Activated CD4-positive, alpha-beta T cell treated with anti-CD3 and anti-CD28 coated beads, Interleukin-2, amount 50 U/mL, for 24 hours (primary cell): ENCODE measurements at regions not wholly inside any gene's neighbourhood (a gene's known extent, or its start where the extent isn't known, plus 50 kb on each side); places are given as distances from the start of the nearest gene placed in this dataset.
"Not testable (repeated sequence)": the region's sequence is repeated elsewhere in the genome, so short reads cannot be mapped to it uniquely, and the experiment has no call there.

Source experiments
- DNase-seq, 2 donors: peaks; one replicate each; pipeline ENCODE4 v3.0.0-alpha.2; 2020; ENCODE audit warnings: low read depth in 1 of 2, low spot score in 1 of 2

- no peak for DNase-seq
Observed at GRCh38 chr15:77881950-77882349, 195.6 kb downstream of the TBC1D2B start.

- DNase-seq = not testable (repeated sequence)
Observed at GRCh38 chr15:77881535-77881934, 196.0 kb downstream of the TBC1D2B start.

GRCh38 chr15:77879466-77879865, 198.0 kb downstream of the TBC1D2B start:
- not testable (repeated sequence) for DNase-seq

GRCh38 chr15:77877869-77878577, 199.5 kb downstream of the TBC1D2B start:
- DNase-seq = no peak

GRCh38 chr15:77876107-77876820, 201.2 kb downstream of the TBC1D2B start:
- not testable (repeated sequence) for DNase-seq

- peak in 1 of 2 donors; percentile 28 for DNase-seq
Observed at GRCh38 chr15:77875066-77875721, 202.3 kb downstream of the TBC1D2B start.

GRCh38 chr15:77874063-77874462, 203.4 kb downstream of the TBC1D2B start:
- no peak for DNase-seq

- not testable (repeated sequence) for DNase-seq
Observed at GRCh38 chr15:77872521-77873425, 204.7 kb downstream of the TBC1D2B start.

- no peak for DNase-seq
Observed at GRCh38 chr15:77871852-77872371, 205.6 kb downstream of the TBC1D2B start.

- no peak for DNase-seq
Observed at GRCh38 chr15:77870195-77871065, 207.1 kb downstream of the TBC1D2B start.

GRCh38 chr15:77869021-77869895, 208.3 kb downstream of the TBC1D2B start:
- DNase-seq = no peak

GRCh38 chr15:77868048-77868629, 209.4 kb downstream of the TBC1D2B start:
- not testable (repeated sequence) for DNase-seq

- DNase-seq = no peak
Observed at GRCh38 chr15:77867266-77868047, 210.1 kb downstream of the TBC1D2B start.

- DNase-seq = no peak
Observed at GRCh38 chr15:77866596-77867125, 210.8 kb downstream of the TBC1D2B start.

- no peak for DNase-seq
Observed at GRCh38 chr15:77866186-77866585, 211.3 kb downstream of the TBC1D2B start.

- DNase-seq = no peak
Observed at GRCh38 chr15:77865701-77866100, 211.8 kb downstream of the TBC1D2B start.

- no peak for DNase-seq
Observed at GRCh38 chr15:77865106-77865610, 212.4 kb downstream of the TBC1D2B start.
